CD14-positive monocyte (primary cell): ENCODE measurements at regions not wholly inside any gene's neighbourhood (a gene's known extent, or its start where the extent isn't known, plus 50 kb on each side); places are given as distances from the start of the nearest gene placed in this dataset.

Experiments
- DNase-seq, 3 donors: peaks; one replicate each; pipeline ENCODE4 v3.0.0-alpha.2; 2011 to 2022
- H2AFZ ChIP-seq: 2 replicates; pipeline ENCODE4 v1.6.0; 2012; ENCODE audit warnings: mild to moderate bottlenecking, low read depth, low read length, inconsistent platforms; ENCODE audit not compliant: insufficient read depth, poor library complexity, severe bottlenecking
- H3K27ac ChIP-seq, 2 donors: 1 replicate in 1 of 2; 2 replicates in 1 of 2; pipeline ENCODE4 v1.5.1; 2012 to 2013; ENCODE audit warnings: low read length in 2 of 2, control low read depth in 1 of 2, inconsistent platforms in 1 of 2, low read depth in 1 of 2, mild to moderate bottlenecking in 1 of 2
- H3K27me3 ChIP-seq, 2 donors: one replicate each; pipeline versions ENCODE4 v1.6.0 to v1.6.1; 2011 to 2013; ENCODE audit warnings: low read length in 2 of 2; ENCODE audit not compliant: control insufficient read depth in 2 of 2, insufficient read depth in 2 of 2
- H3K36me3 ChIP-seq, 2 donors: replicated peaks in 1 of 2; 1 replicate in 1 of 2; 2 replicates in 1 of 2; pipeline versions ENCODE4 v1.5.1 to v1.6.1; 2012 to 2013; ENCODE audit warnings: low read length in 2 of 2, control low read depth in 1 of 2, inconsistent platforms in 1 of 2, mild to moderate bottlenecking in 1 of 2; ENCODE audit not compliant: insufficient read depth in 2 of 2, control insufficient read depth in 1 of 2
- H3K4me1 ChIP-seq, 2 donors: 1 replicate in 1 of 2; 2 replicates in 1 of 2; pipeline versions ENCODE4 v1.5.1 to v1.6.1; 2012 to 2013; ENCODE audit warnings: low read length in 2 of 2, control low read depth in 1 of 2, inconsistent platforms in 1 of 2, mild to moderate bottlenecking in 1 of 2, moderate library complexity in 1 of 2; ENCODE audit not compliant: insufficient read depth in 2 of 2, control insufficient read depth in 1 of 2
- H3K4me2 ChIP-seq: replicated peaks from 2 replicates; pipeline ENCODE3; 2012; ENCODE audit warnings: low read length, moderate library complexity, mild to moderate bottlenecking; ENCODE audit not compliant: poor library complexity, severe bottlenecking; ENCODE audit errors: extremely low read depth
- H3K4me3 ChIP-seq, 3 experiments: fragments of 200-600 bp in 1 of 3; sonication (generic) in 1 of 3; replicated peaks in 1 of 3; 1 replicate in 2 of 3; 2 replicates in 1 of 3; pipeline ENCODE4 v1.5.1; 2011 to 2013; ENCODE audit warnings: low read length in 3 of 3, mild to moderate bottlenecking in 3 of 3, control low read depth in 2 of 3, low read depth in 2 of 3, inconsistent platforms in 1 of 3, moderate library complexity in 1 of 3
- H3K79me2 ChIP-seq: 2 replicates; pipeline ENCODE4 v1.6.0; 2012; ENCODE audit warnings: mild to moderate bottlenecking, control low read depth, inconsistent platforms, low read length, moderate library complexity; ENCODE audit not compliant: insufficient read depth
- H3K9ac ChIP-seq: 2 replicates; pipeline ENCODE4 v1.6.0; 2017; ENCODE audit warnings: low read length, mild to moderate bottlenecking; ENCODE audit not compliant: insufficient read depth, poor library complexity, severe bottlenecking
- H3K9me3 ChIP-seq, 2 donors: replicated peaks in 1 of 2; 1 replicate in 1 of 2; 2 replicates in 1 of 2; pipeline versions ENCODE4 v1.5.1 to v1.6.1; 2012 to 2013; ENCODE audit warnings: low read length in 2 of 2, control low read depth in 1 of 2; ENCODE audit not compliant: control insufficient read depth in 1 of 2, insufficient read depth in 1 of 2
- H4K20me1 ChIP-seq: 2 replicates; pipeline ENCODE4 v1.6.0; 2012; ENCODE audit warnings: mild to moderate bottlenecking, low read length, control low read depth, moderate library complexity; ENCODE audit not compliant: insufficient read depth
- H3K27ac Mint-ChIP-seq, 7 donors: one replicate each; pipeline ENCODE4 v1.8.0; 2020; ENCODE audit warnings: mild to moderate bottlenecking in 7 of 7, mixed read lengths in 7 of 7, moderate library complexity in 6 of 7, inconsistent platforms in 2 of 7
- H3K27me3 Mint-ChIP-seq, 3 donors: one replicate each; pipeline ENCODE4 v1.8.0; 2021 to 2022; ENCODE audit warnings: low read depth in 3 of 3, mild to moderate bottlenecking in 3 of 3, mixed read lengths in 3 of 3, moderate library complexity in 3 of 3, inconsistent platforms in 1 of 3
- H3K36me3 Mint-ChIP-seq, 2 donors: one replicate each; pipeline ENCODE4 v1.8.0; 2020; ENCODE audit warnings: mixed read lengths in 2 of 2, inconsistent platforms in 1 of 2, mild to moderate bottlenecking in 1 of 2
- H3K4me1 Mint-ChIP-seq: one replicate; pipeline ENCODE4 v1.8.0; 2020; ENCODE audit warnings: mild to moderate bottlenecking, mixed read lengths
- H3K4me3 Mint-ChIP-seq, 2 donors: one replicate each; pipeline ENCODE4 v1.8.0; 2020; ENCODE audit warnings: mild to moderate bottlenecking in 2 of 2, mixed read lengths in 2 of 2, moderate library complexity in 1 of 2
- H3K9me3 Mint-ChIP-seq, 7 donors: one replicate each; pipeline ENCODE4 v1.8.0; 2020 to 2022; ENCODE audit warnings: mixed read lengths in 7 of 7, mild to moderate bottlenecking in 6 of 7, moderate library complexity in 6 of 7, inconsistent platforms in 2 of 7
- WGBS: methylation state at CpG from one replicate; pipeline ENCODE4 v1.1.5; 2013; ENCODE audit warnings: missing lambda C conversion rate; ENCODE audit not compliant: insufficient coverage; 5-methylcytosine and 5-hydroxymethylcytosine counted together
- intact Hi-C, 2 donors: fragments of 100-400 bp; cut with micrococcal nuclease; formaldehyde crosslinking; loops; one replicate each; pipeline versions ENCODE4 v1.15.0 to v1.15.1; 2023
- TF ChIP-seq, protein P1 (sequence below): fragments of 200-600 bp; IDR thresholded peaks from one replicate; pipeline ENCODE4 v1.8.0; 2022; ENCODE audit warnings: antibody characterized with exemption, mild to moderate bottlenecking

DNA sequence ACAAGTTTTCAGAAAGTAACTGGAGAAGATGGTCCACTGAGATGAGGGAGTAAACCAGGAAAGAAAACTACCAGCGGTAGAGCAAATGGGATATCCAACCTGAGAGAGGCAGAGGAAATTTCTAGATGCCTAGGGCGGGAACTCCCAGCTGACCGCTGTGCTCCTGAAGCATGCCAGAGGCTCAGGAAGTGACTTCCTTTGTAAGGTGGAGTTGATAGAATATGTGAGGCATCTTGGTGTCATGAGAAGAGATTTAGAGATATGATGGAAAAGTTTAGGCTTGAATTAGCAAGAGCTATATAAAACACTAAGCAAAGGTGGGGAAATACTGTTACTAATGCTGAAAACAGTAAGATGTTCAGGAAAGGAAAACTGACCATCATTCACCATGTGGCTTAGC, 124.1 kb downstream of the C9orf152 start:
- TF ChIP-seq, protein P1, sequence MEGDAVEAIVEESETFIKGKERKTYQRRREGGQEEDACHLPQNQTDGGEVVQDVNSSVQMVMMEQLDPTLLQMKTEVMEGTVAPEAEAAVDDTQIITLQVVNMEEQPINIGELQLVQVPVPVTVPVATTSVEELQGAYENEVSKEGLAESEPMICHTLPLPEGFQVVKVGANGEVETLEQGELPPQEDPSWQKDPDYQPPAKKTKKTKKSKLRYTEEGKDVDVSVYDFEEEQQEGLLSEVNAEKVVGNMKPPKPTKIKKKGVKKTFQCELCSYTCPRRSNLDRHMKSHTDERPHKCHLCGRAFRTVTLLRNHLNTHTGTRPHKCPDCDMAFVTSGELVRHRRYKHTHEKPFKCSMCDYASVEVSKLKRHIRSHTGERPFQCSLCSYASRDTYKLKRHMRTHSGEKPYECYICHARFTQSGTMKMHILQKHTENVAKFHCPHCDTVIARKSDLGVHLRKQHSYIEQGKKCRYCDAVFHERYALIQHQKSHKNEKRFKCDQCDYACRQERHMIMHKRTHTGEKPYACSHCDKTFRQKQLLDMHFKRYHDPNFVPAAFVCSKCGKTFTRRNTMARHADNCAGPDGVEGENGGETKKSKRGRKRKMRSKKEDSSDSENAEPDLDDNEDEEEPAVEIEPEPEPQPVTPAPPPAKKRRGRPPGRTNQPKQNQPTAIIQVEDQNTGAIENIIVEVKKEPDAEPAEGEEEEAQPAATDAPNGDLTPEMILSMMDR: no peak
- H4K20me1 ChIP-seq: no peaks in the 10 kb centered on the region
- no peak overlapping the region for H2AFZ ChIP-seq
- intact Hi-C loops: no loop called here
- Mint-ChIP-seq H3K27ac (no peak overlapping the region), H3K36me3 (peaks cover 2 to 3% of the 10 kb centered on the region in 2 donors), H3K4me3 (no peak overlapping the region), H3K4me1 (peaks cover 26% of the 10 kb centered on the region), H3K27me3 (peaks cover 0 to 2% (median 0%) of the 10 kb centered on the region in 3 donors), H3K9me3 (peaks cover 0 to 2% (median 0%) of the 10 kb centered on the region in 7 donors)
- no peaks in the 10 kb centered on the region for H3K9me3 ChIP-seq
- no peak overlapping the region for H3K27ac ChIP-seq
- WGBS: 94% methylated on average over 3 of the region's 3 CpGs
- no peaks in the 10 kb centered on the region for H3K36me3 ChIP-seq
- peaks cover 81% of the 10 kb centered on the region for H3K79me2 ChIP-seq
- H3K4me1 ChIP-seq: peaks cover 9 to 13% of the 10 kb centered on the region in 2 donors
- H3K27me3 ChIP-seq: no peaks in the 10 kb centered on the region
- H3K9ac ChIP-seq: no peak overlapping the region
- no peak overlapping the region for H3K4me3 ChIP-seq
- no peak overlapping the region for H3K4me2 ChIP-seq
- DNase-seq: no peak

DNA sequence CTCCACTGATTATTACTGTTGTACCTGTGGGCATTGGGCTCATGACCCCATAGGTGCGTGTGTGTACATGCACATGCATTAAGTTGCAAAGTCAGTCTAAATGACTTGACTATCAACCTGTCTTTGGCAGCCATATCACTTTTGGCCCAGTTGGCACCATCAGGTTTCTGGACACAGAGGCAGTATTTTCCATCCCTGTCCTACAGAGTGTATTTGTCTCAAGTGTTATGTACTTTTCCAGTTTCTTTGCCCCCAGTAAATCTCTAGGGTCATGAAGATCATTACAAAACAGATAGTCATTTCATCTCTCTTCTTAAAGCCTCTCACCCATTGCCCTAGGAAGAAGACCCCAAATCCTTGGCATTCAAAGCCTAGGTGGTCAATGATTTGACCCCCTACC, 121.4 kb downstream of the C9orf152 start:
- no peaks in the 10 kb centered on the region for H3K36me3 ChIP-seq
- no peak overlapping the region for H3K4me3 ChIP-seq
- Mint-ChIP-seq H3K9me3 (peaks cover 0 to 2% (median 0%) of the 10 kb centered on the region in 7 donors), H3K27me3 (peaks cover 0 to 2% (median 0%) of the 10 kb centered on the region in 3 donors), H3K36me3 (peaks cover 2 to 3% of the 10 kb centered on the region in 2 donors), H3K4me1 (peaks cover 9% of the 10 kb centered on the region), H3K27ac (no peak overlapping the region), H3K4me3 (no peak overlapping the region)
- peaks cover 1 to 4% of the 10 kb centered on the region in 2 donors for H3K4me1 ChIP-seq
- no peaks in the 10 kb centered on the region for H3K27me3 ChIP-seq
- no peaks in the 10 kb centered on the region for H4K20me1 ChIP-seq
- WGBS: 100% methylated on average over 1 of the region's 1 CpG
- intact Hi-C loops: no loop called here
- no peak overlapping the region for H3K4me2 ChIP-seq
- H3K79me2 ChIP-seq: peaks cover 79% of the 10 kb centered on the region
- H3K9ac ChIP-seq: no peak overlapping the region
- DNase-seq: no peak
- no peak overlapping the region for H2AFZ ChIP-seq
- TF ChIP-seq, protein P1: no peak
- no peak overlapping the region for H3K27ac ChIP-seq
- H3K9me3 ChIP-seq: no peaks in the 10 kb centered on the region
